Body of pancreas (tissue), 4 donors: ENCODE measurements at regions not wholly inside any gene's neighbourhood (a gene's known extent, or its start where the extent isn't known, plus 50 kb on each side); places are given as distances from the start of the nearest gene placed in this dataset.

Experiments used
- POLR2A ChIP-seq, 3 donors: fragments of 450-650 bp; IDR thresholded peaks; one replicate each; pipeline ENCODE4 v1.6.1; 2016; ENCODE audit warnings: antibody characterized with exemption in 3 of 3, mild to moderate bottlenecking in 2 of 3
- TF ChIP-seq, protein P1 (sequence below), 7 experiments: fragments of 450-650 bp in 4 of 7; fragments of 200-600 bp in 3 of 7; sonication (generic) in 3 of 7; IDR thresholded peaks; one replicate each; pipeline ENCODE4 v1.5.1; 2016 to 2019; ENCODE audit warnings: antibody characterized with exemption in 7 of 7

GRCh38 chr9:78972303-78972999, 599.3 kb upstream of the TLE4 start:
- TF ChIP-seq, protein P1, sequence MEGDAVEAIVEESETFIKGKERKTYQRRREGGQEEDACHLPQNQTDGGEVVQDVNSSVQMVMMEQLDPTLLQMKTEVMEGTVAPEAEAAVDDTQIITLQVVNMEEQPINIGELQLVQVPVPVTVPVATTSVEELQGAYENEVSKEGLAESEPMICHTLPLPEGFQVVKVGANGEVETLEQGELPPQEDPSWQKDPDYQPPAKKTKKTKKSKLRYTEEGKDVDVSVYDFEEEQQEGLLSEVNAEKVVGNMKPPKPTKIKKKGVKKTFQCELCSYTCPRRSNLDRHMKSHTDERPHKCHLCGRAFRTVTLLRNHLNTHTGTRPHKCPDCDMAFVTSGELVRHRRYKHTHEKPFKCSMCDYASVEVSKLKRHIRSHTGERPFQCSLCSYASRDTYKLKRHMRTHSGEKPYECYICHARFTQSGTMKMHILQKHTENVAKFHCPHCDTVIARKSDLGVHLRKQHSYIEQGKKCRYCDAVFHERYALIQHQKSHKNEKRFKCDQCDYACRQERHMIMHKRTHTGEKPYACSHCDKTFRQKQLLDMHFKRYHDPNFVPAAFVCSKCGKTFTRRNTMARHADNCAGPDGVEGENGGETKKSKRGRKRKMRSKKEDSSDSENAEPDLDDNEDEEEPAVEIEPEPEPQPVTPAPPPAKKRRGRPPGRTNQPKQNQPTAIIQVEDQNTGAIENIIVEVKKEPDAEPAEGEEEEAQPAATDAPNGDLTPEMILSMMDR (IDR thresholded peaks at IDR 0.05): no peak
- TF ChIP-seq POLR2A (IDR thresholded peaks at IDR 0.05): no peak
